ACC112 (cell line): ENCODE measurements at regions not wholly inside any gene's neighbourhood (a gene's known extent, or its start where the extent isn't known, plus 50 kb on each side); places are given as distances from the start of the nearest gene placed in this dataset.
"Not testable (repeated sequence)": the region's sequence is repeated elsewhere in the genome, so short reads cannot be mapped to it uniquely, and the experiment has no call there.

Experiments
- H2AFZ ChIP-seq: fragments of 200-600 bp; sonication (generic); one replicate; pipeline ENCODE4 v1.6.0; 2017; ENCODE audit warnings: antibody characterized with exemption, low read length; ENCODE audit not compliant: unreplicated experiment
- H3K27ac ChIP-seq: fragments of 200-600 bp; sonication (generic); 2 replicates; pipeline ENCODE4 v1.5.1; 2014; ENCODE audit warnings: low read depth, mild to moderate bottlenecking, antibody characterized with exemption, low read length, moderate library complexity
- H3K27me3 ChIP-seq: fragments of 200-600 bp; sonication (generic); 2 replicates; pipeline ENCODE4 v1.6.1; 2014; ENCODE audit warnings: mild to moderate bottlenecking, antibody characterized with exemption, low read length, moderate library complexity, mixed read lengths; ENCODE audit not compliant: insufficient read depth
- H3K36me3 ChIP-seq: fragments of 200-600 bp; sonication (generic); 2 replicates; pipeline ENCODE4 v1.6.1; 2016; ENCODE audit warnings: mild to moderate bottlenecking, antibody characterized with exemption, low read length, moderate library complexity, mixed read lengths; ENCODE audit not compliant: insufficient read depth
- H3K4me1 ChIP-seq: fragments of 200-600 bp; sonication (generic); one replicate; pipeline ENCODE4 v1.6.1; 2016; ENCODE audit warnings: low read length, mixed read lengths; ENCODE audit not compliant: insufficient read depth, unreplicated experiment, control insufficient read depth
- H3K4me3 ChIP-seq: fragments of 200-600 bp; sonication (generic); 2 replicates; pipeline ENCODE4 v1.5.1; 2014; ENCODE audit warnings: mild to moderate bottlenecking, low read depth, low read length
- H3K79me2 ChIP-seq: fragments of 200-600 bp; sonication (generic); one replicate; pipeline ENCODE4 v1.6.0; 2016; ENCODE audit warnings: low read length; ENCODE audit not compliant: control insufficient read depth, unreplicated experiment, insufficient read depth

GRCh38 chr10:86579883-86580520 is 58.4 kb upstream of the WAPL start:
- H3K27me3 ChIP-seq = no peaks in the 10 kb centered on the region
- H2AFZ ChIP-seq = no peak overlapping the region
- H3K36me3 ChIP-seq = no peaks in the 10 kb centered on the region
- no peaks in the 10 kb centered on the region for H3K4me1 ChIP-seq
- H3K27ac ChIP-seq = no peak overlapping the region
- H3K4me3 ChIP-seq = no peak overlapping the region
- H3K79me2 ChIP-seq = no peaks in the 10 kb centered on the region

- Histone ChIP-seq H3K27ac (no peak overlapping the region), H3K79me2 (no peaks in the 10 kb centered on the region), H2AFZ (no peak overlapping the region), H3K4me3 (no peak overlapping the region), H3K27me3 (no peaks in the 10 kb centered on the region), H3K4me1 (no peaks in the 10 kb centered on the region), H3K36me3 (no peaks in the 10 kb centered on the region)
These were observed 58.9 kb upstream of the WAPL start for GRCh38 chr10:86580521-86580891.

- Histone ChIP-seq H3K36me3 (no peaks in the 10 kb centered on the region), H3K27ac (no peak overlapping the region), H3K4me3 (no peak overlapping the region), H2AFZ (no peak overlapping the region), H3K79me2 (no peaks in the 10 kb centered on the region), H3K27me3 (no peaks in the 10 kb centered on the region), H3K4me1 (no peaks in the 10 kb centered on the region)
These were observed 62.4 kb upstream of the WAPL start for GRCh38 chr10:86583983-86584382.

- Histone ChIP-seq H3K27ac (no peak overlapping the region), H3K79me2 (no peaks in the 10 kb centered on the region), H2AFZ (peak overlapping the region; percentile 26), H3K4me1 (no peaks in the 10 kb centered on the region), H3K27me3 (no peaks in the 10 kb centered on the region), H3K36me3 (no peaks in the 10 kb centered on the region), H3K4me3 (no peak overlapping the region)
These were observed 63.7 kb upstream of the WAPL start for GRCh38 chr10:86585037-86585929.

DNA sequence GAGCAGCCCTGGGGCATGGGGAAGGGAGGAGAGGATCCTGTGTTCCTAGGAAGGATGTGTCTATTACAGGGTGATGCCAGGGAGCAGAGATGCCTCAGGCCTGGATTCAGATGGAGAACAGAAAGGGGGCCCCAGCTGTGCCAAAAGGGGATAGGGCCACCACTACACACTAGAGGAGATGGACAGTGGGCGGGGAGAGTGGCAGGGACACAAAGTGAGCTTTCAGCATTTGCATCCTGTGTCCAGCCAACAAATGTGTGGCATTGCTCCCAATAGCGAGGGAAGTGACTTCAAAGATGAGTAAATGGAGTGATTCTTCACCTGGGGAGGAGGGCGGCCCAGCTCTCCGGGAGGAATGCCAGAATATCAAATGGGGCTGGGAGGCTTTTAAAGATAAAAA is 64.9 kb upstream of the WAPL start:
- Histone ChIP-seq H3K4me3 (no peak overlapping the region), H3K36me3 (no peaks in the 10 kb centered on the region), H2AFZ (no peak overlapping the region), H3K79me2 (no peaks in the 10 kb centered on the region), H3K27me3 (no peaks in the 10 kb centered on the region), H3K27ac (no peak overlapping the region), H3K4me1 (no peaks in the 10 kb centered on the region)

DNA sequence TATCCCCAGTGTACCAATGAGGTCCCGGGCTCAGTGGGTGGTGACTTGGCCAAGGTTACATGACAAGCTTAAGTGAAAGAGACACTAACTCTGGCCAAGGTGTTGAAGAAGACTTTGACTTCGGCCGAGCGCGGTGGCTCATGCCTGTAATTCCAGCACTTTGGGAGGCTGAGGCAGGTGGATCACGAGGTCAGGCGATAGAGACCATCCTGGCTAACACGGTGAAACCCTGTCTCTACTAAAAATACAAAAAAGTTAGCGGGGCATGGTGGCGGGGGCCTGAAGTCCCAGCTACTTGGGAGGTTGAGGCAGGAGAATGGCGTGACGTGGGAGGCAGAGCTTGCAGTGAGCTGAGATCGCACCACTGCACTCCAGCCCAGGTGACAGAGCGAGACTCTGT is 65.6 kb upstream of the OPN4 start:
- not testable (repeated sequence) for H3K4me1 ChIP-seq, H3K79me2 ChIP-seq, H2AFZ ChIP-seq, H3K4me3 ChIP-seq, H3K27me3 ChIP-seq, H3K36me3 ChIP-seq, H3K27ac ChIP-seq

GRCh38 chr10:86591436-86591835 is 62.9 kb upstream of the OPN4 start:
- H3K79me2 ChIP-seq = no peaks in the 10 kb centered on the region
- no peaks in the 10 kb centered on the region for H3K4me1 ChIP-seq
- no peak overlapping the region for H3K27ac ChIP-seq
- H2AFZ ChIP-seq = no peak overlapping the region
- H3K27me3 ChIP-seq = no peaks in the 10 kb centered on the region
- no peak overlapping the region for H3K4me3 ChIP-seq
- H3K36me3 ChIP-seq = no peaks in the 10 kb centered on the region

DNA sequence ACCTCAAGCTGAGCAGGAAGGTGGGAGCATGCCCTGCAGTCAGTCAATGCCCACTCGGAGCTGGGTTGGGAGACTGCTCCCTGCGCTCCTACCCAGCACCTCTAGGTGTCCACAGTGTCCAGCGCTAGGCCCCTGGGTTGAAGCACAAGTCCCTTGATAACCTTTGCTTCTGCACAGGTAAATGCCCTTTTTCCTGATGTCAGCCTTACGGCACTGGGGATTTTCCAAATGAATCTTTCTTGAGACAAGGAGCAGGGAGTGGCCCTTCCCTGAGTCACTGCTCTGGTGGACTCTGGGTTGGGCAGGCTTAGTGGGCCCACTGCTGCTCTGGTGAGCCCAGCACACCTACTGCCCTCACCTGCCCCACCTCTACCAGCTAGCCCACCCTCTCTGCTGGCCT is 61.9 kb upstream of the OPN4 start:
- H3K27ac ChIP-seq = no peak overlapping the region
- H3K27me3 ChIP-seq = no peaks in the 10 kb centered on the region
- H2AFZ ChIP-seq = no peak overlapping the region
- H3K4me1 ChIP-seq = no peaks in the 10 kb centered on the region
- no peak overlapping the region for H3K4me3 ChIP-seq
- H3K36me3 ChIP-seq = no peaks in the 10 kb centered on the region
- no peaks in the 10 kb centered on the region for H3K79me2 ChIP-seq

- no peak overlapping the region for H2AFZ ChIP-seq
- no peaks in the 10 kb centered on the region for H3K36me3 ChIP-seq
- no peaks in the 10 kb centered on the region for H3K4me1 ChIP-seq
- no peak overlapping the region for H3K27ac ChIP-seq
- H3K27me3 ChIP-seq = peaks cover 8% of the 10 kb centered on the region; the same call in 1 of the 2 replicates
- H3K4me3 ChIP-seq = no peak overlapping the region
- no peaks in the 10 kb centered on the region for H3K79me2 ChIP-seq
These were observed 59.8 kb upstream of the OPN4 start for GRCh38 chr10:86594535-86594934.

GRCh38 chr10:86595496-86595895 is 58.9 kb upstream of the OPN4 start:
- Histone ChIP-seq H2AFZ (no peak overlapping the region), H3K27me3 (peaks cover 13% of the 10 kb centered on the region; the same call in 1 of the 2 replicates), H3K27ac (no peak overlapping the region), H3K4me3 (no peak overlapping the region), H3K36me3 (no peaks in the 10 kb centered on the region), H3K79me2 (no peaks in the 10 kb centered on the region), H3K4me1 (no peaks in the 10 kb centered on the region)

- Histone ChIP-seq H3K4me1 (no peaks in the 10 kb centered on the region), H3K4me3 (no peak overlapping the region), H3K79me2 (no peaks in the 10 kb centered on the region), H3K27ac (no peak overlapping the region), H3K36me3 (no peaks in the 10 kb centered on the region), H2AFZ (no peak overlapping the region), H3K27me3 (peaks cover 13% of the 10 kb centered on the region; the same call in 1 of the 2 replicates)
These were observed 58.1 kb upstream of the OPN4 start for GRCh38 chr10:86596266-86596665.
